ENCODE measurements at regions not wholly inside any gene's neighbourhood (a gene's known extent, or its start where the extent isn't known, plus 50 kb on each side); places are given as distances from the start of the nearest gene placed in this dataset.

DNA sequence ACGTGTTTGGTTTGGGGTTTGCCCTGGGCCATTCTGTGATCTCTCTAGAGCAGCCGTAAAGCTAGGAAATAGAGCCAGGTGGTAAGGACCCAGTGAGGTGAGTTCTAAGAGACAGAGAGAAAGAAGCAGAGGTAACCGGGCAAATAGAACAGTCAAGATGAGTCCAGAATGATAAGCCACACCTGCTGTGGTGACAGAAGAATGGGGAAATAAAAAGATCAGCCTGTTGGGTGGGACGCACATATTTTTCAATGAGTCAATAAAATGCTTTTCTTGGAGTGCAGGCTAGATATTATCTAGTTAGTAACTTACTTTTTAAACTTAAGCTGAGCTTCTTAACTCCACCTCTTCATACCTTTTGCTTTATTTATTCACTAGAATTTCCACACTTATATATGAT, 135.0 kb downstream of the NFKBIZ start:
- TF ChIP-seq, protein P1, sequence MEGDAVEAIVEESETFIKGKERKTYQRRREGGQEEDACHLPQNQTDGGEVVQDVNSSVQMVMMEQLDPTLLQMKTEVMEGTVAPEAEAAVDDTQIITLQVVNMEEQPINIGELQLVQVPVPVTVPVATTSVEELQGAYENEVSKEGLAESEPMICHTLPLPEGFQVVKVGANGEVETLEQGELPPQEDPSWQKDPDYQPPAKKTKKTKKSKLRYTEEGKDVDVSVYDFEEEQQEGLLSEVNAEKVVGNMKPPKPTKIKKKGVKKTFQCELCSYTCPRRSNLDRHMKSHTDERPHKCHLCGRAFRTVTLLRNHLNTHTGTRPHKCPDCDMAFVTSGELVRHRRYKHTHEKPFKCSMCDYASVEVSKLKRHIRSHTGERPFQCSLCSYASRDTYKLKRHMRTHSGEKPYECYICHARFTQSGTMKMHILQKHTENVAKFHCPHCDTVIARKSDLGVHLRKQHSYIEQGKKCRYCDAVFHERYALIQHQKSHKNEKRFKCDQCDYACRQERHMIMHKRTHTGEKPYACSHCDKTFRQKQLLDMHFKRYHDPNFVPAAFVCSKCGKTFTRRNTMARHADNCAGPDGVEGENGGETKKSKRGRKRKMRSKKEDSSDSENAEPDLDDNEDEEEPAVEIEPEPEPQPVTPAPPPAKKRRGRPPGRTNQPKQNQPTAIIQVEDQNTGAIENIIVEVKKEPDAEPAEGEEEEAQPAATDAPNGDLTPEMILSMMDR (IDR thresholded peaks at IDR 0.05) = no peak
- no peak for TF ChIP-seq POLR2A (IDR thresholded peaks at IDR 0.05)

Measured in Peyer's patch (tissue), 4 donors.